ENCODE measurements at regions not wholly inside any gene's neighbourhood (a gene's known extent, or its start where the extent isn't known, plus 50 kb on each side); places are given as distances from the start of the nearest gene placed in this dataset.
"Not testable (repeated sequence)": the region's sequence is repeated elsewhere in the genome, so short reads cannot be mapped to it uniquely, and the experiment has no call there.

DNA sequence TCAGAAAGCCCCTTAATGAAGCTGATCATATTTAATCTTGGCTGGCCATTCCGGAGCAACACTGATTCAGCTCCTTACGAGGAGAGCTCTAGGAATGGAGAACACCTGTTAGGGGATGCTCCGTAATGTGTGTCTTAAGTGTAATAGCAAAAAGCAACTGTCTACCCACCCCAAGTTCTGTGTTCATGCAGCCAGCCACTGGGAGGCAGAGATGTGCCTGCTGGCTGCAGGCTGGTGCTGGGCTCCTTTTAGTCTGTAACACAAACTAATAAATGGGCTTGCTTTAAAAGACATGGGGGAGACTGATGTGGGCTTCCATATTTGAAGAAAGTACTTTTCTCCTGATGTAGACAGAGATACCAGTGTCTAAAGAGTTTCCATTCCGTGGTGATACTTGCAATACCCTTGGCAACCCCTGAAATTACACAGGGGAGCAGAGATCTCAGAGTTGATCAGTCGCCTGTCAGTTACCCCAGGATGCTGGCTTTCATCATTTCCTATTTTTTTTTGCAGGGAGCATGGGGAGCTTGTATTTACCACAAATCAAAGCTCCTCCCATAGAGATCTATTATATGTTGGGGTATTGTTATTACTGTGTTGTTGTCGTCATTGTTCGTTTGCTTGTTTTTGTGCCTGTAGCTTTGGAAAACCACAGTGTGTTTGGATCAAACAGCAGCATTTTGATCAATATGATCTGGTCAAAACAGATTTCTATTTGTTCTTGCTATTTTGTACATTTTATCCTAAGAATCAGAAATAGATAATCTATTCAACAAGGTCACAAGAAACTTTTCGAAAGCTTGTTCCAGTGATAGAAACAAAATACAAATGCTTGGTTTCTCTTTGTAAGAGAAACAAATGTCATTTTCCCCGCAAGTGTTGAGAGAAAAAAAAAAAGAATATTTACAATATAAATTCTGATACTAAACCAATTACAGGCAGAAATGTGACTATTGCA lies 65.8 kb downstream of the MTX3 start:
- no peak for DNase-seq (ENCODE audit: low read depth in 2 of 2, low spot score in 1 of 2)

DNA sequence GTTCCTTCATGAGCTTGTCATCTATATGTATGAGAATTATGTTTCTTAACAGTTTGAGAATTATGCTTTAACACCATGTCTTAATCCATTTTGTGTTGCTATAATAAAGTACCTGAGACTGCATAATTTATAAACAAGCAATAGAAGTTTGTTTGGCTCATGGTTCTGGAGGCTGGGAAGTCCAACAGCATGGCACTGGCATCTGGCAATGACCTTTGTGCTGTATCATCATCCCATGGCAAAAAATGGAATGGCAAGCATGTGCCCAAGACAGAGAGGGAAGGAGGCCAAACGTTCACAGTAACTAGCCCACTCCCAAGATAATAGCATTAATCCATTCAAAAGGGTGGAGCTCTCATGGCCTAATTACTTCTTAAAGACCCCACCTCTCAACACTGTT lies 67.6 kb downstream of the MTX3 start:
- DNase-seq (ENCODE audit: low read depth in 2 of 2, low spot score in 1 of 2): no peak

DNA sequence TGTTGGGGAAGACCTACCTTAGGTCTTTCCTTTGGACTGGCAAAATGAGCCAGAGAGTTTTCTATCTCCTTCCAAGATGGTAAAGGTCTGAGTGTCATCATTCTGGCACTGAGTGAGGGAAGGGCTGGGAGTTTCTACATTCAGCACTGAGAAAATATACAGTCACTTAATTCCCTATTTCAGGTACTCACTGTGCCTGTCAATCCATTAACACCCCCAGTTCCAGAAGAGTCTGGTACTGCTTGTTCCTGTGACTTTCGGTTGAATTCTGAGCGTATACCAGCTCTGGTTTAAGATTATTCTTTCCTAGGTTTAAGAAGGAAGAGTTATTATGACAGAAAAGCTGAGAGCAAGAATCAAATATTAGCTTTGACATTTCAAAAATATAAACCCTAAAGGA lies 68.4 kb downstream of the MTX3 start:
- DNase-seq (ENCODE audit: low read depth in 2 of 2, low spot score in 1 of 2): no peak

DNA sequence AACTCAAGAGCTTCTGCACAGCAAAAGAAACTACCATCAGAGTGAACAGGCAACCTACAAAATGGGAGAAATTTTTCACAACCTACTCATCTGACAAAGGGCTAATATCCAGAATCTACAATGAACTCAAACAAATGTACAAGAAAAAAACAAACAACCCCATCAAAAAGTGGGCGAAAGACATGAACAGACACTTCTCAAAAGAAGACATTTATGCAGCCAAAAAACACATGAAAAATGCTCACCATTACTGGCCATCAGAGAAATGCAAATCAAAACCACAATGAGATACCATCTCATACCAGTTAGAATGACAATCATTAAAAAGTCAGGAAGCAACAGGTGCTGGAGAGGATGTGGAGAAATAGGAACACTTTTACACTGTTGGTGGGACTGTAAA lies 83.6 kb downstream of the MTX3 start:
- not testable (repeated sequence) for DNase-seq (ENCODE audit: low read depth in 2 of 2, low spot score in 1 of 2)

DNA sequence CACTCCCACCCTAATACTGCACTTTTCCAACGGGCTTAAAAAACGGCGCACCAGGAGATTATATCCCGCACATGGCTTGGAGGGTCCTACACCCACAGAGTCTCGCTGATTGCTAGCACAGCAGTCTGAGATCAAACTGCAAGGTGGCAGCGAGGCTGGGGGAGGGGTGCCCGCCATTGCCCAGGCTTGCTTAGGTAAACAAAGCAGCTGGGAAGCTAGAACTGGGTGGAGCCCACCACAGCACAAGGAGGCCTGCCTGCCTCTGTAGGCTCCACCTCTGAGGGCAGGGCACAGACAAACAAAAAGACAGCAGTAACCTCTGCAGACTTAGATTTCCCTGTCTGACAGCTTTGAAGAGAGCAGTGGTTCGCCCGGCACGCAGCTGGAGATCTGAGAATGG lies 88.5 kb downstream of the MTX3 start:
- DNase-seq (ENCODE audit: low read depth in 2 of 2, low spot score in 1 of 2): not testable (repeated sequence)

DNA sequence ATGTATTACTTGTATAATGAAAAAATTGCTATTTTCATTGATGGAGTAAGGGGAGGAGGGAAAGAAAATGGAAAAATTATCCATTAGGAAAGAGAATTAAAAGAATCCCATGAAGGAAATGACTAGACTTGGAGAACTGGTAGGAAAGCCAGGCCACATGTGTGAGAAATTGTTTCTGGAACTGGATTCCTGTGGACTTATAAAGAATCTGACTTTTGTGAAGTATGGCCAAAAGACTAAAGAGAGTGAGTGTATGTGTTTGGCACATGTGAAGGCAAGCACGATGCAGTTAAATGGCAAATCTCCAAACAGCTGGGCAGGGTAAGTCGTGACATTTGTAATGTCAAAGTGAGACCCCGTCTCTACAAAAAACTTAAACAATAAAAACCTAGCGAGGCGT lies 89.4 kb downstream of the MTX3 start:
- DNase-seq (ENCODE audit: low read depth in 2 of 2, low spot score in 1 of 2): no peak

DNA sequence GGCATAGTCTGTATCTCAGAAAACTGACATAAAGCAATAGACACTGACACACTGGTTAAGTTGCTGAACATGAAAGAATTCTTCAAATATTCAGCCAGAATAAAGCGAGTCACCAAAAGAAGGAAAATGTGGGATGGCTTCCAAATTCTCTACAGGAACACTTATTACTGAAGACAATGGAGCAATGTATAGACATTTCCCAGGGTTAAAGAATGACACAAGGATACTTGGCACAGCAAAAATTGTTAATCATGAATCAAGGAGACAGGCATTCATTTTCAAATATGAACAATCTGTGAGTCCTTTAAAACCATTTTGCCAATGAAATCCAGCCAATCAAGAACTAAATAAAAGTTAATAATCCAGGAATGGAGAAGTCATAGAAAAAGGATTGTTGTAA lies 92.5 kb downstream of the MTX3 start:
- no peak for DNase-seq (ENCODE audit: low read depth in 2 of 2, low spot score in 1 of 2)

DNA sequence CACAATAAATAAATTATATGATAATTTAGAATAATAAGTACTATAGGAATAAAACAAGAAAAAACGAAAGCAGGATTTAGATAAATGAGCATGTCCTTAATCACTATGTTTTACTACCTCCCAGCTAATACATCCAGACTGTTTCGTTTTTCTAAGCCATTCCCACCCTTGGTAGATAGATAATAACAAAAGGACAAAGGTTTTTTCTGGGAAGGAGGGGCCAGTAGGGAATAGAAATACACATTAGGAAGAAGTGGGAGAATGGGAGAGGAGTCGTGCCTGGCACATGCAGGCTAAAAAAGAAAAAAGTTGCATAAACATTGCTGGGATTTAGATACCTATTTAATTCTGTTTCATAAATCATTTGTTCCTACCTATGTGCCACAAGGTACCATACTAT lies 97.1 kb downstream of the MTX3 start:
- no peak for DNase-seq (ENCODE audit: low read depth in 2 of 2, low spot score in 1 of 2)

DNA sequence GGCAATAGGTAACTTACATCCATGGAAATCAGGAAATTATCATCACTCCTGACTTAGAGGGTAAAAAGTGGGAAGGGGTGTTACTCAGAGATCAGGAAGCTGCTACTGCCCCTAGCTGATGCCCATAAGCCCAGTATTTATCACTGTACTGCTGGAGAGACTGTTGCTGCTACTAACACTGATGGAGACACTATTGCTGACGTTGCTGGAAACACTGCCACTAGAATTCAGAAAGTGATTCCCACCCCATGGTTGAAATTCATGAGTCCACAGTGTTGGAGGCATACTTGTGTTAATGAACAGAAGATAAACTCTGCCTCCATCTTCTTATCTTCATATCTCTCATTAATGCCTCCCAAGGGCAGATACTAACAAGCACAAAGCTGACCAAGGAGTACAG lies 97.6 kb downstream of the MTX3 start:
- DNase-seq (ENCODE audit: low read depth in 2 of 2, low spot score in 1 of 2): no peak

DNA sequence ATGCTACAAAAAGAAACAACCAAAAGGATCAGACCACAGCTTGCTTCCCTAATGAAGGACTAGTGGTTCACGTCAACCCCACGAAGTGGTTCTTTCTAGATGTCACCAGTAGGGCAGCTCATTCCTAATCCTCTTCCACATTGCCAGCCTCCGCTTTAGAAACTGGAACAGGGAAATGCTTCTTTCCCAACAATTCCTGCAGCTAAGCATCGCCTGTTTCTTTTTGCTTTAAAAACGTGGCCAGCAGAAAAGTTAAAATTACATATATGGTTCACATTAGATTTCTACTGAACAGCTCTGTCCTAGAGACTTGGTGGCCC lies 100.2 kb downstream of the MTX3 start:
- DNase-seq (ENCODE audit: low read depth in 2 of 2, low spot score in 1 of 2): no peak

DNA sequence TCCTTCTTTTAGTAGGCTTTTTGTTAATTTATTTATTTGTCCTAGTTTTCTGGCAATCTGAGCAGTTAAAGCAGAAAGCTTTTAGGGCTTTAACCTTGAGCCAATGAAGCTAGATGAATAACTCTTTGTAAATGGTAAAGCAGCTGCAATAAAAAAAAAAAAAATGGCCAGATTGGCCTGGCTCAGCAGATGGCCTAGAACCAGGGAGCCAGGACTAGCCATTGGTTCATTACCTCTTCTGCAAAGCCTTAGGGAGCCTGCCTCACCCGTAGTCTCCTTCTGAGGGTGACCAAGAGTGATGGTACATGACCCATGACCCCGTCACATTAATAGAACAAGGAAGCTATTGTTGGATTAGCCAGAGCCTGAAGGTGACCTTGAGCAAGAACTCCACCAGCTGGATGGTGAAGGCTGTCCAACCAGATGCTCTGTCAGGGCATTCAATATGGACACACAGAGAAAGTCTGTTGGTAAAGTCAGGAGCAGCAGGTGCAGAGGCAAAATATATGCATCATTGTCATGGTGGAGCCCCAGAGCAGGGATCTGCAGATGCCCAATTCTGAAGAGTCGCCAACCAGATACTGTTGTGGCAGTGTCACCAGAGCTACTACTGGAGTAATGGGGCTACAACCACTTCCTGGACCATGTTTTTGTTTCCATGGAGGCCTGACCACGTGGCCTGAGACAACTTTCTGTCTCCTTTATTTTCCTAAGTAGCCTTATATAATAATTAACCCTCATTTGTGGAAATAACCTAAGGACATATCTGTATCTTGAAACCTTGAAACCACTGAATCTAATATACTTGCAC lies 100.7 kb downstream of the MTX3 start:
- DNase-seq (ENCODE audit: low read depth in 2 of 2, low spot score in 1 of 2): no peak

DNA sequence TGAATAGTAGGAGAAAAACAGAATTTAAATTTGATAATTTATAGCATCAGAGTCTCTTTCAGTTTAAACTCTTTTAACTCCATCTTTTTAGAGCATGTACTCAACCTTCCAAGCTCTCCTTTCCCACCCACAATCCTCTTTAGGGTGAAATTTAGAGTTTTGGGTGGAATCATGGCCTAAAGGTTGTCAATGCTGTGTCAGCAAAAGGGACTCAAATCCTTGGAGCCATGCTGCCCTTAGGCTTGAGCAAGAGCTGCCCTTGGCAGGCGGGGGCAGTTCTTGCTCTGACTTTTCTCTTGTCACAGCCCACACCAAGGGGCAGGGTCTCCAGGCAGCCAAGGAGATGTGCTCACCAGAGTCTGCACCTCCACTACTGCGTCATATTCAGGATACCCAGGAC lies 102.4 kb downstream of the MTX3 start:
- no peak for DNase-seq (ENCODE audit: low read depth in 2 of 2, low spot score in 1 of 2)

DNA sequence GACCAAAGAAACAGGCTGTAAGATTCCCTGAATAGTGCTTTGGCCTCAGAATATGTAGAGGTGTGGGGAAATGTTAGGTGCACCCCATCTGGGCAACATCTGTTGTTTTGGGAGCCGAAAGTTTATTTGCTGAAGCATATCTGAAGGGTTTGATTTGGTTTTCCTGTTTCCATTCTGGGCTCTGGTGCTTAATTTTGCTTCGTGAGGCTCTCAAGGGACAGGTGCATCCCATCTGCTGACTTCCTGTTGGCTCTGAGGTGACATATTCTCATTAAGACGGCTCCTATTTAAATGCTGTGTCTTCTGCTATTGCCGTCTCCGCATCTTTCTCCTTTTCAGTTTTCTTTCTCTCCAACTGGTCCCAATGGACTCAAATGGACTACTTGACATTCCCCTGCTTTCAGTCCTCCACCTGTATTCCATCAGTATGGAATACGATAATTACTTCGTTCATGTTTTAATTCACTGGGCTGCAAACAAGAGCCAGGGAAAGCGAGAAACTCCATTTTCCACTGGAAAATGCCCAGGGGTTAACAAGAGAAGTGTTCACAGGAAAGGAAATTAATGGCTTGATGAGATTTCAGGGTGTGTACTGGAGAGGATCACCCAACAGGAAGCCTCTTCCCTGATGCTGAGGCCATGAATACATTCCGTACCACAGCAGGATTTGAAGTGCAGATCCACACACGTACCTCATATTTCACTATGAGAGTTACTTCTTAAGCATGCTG lies 104.0 kb downstream of the MTX3 start:
- no peak for DNase-seq (ENCODE audit: low read depth in 2 of 2, low spot score in 1 of 2)

DNA sequence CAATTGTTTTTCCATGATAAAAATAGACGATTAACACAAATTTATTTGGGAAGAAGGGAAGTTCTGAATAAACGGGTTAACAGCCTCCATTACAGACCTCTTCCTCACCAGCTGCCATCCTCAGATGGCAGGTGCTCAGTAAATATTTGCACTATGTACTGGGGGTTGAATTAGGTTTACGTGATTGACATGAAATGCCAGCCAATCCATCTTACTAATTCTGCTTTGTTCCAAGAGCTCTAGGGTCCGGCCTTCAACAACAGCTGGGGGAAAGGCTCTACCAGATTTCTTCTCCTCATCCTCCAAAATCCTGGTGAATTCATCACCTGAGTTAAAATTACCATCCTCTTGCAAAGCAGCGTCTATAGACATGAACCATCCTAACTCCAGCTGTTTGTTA lies 104.6 kb downstream of the MTX3 start:
- no peak for DNase-seq (ENCODE audit: low read depth in 2 of 2, low spot score in 1 of 2)

DNA sequence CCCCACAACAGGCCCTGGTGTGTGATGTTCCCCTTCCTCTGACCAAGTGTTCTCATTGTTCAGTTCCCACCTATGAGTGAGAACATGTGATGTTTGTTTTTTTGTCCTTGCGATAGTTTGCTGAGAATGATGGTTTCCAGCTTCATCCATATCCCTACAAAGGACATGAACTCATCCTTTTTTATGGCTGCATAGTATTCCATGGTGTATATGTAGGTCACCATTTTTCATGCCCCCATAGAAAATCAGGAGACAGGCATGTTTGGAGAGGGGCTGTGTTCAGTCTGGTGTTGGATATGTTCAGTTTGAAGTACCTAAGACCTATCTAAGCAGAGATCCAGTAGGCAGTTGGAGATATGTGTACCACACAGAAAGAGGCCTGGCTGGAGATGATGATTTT lies 111.2 kb downstream of the MTX3 start:
- not testable (repeated sequence) for DNase-seq (ENCODE audit: low read depth in 2 of 2, low spot score in 1 of 2)

DNA sequence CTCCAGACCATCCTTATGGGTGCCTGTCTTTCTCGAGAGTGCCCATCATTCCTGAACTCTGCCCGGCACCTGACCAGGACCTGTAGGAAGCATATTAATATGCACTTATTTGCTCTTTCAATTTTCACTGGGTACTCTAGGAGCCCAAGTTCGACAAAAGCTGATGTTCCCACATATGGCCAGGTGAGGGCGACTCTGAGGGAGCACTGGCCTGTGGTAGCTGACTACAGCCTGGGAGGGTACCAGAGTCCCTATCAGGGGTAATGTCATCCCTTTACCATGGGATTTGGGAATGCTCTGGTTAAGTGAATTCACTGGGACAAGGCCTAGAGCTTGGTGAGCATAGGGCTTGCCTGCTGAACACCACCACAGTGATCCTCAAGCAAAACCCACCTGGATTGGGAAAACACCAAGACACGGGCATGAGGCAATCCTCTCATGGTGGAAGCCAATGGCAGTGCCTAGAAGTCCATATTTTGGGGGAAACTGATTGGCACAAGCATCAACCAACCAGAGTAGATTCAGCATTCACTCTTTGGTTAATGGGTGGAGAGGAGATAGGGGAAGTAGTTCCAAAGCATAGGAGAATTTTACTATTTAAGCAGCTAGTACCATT lies 112.2 kb downstream of the MTX3 start:
- no peak for DNase-seq (ENCODE audit: low read depth in 2 of 2, low spot score in 1 of 2)

DNA sequence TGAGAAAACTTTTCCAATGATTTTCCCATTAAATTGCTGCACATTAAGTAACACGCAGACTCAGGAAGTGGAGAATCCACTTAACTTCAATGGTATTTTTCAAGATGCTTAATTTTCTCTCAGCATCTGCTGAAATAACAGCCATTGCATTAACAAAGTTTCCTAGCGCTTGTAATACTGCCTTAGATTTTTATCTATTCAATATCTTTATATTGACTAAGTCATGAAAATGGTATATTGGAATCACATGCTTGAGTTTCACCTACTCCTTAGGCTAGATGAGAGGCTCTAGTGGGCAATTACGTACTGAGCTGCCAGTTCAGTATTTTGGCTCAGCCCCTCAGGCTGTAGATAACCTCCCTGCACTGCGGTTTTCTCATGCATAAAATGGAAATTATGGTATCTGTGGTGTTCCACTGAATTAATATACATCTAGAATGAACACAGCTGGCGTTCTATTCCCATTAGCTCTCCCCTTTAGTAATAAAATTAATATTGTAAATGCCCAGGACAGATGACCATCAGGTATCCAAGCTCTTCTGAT lies 112.9 kb downstream of the MTX3 start:
- DNase-seq (ENCODE audit: low read depth in 2 of 2, low spot score in 1 of 2): no peak

DNA sequence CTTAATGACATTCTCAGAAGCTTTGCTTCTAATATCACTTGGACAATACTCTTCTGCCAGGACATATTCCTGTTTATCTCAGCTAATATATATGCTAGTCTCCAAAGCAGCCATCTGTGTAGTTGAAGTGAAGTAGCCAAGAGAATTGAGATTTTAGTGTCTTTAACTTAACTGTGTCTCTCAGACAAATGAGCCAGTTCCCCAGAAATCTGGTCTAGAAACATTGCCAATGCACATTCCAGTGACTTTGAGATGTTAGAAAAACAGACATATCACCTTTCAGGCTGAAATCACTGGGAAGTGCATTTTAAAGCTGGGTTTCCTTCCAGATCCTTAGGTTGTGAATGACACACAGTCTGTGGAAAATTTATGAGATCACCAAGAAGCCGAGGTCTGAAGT lies 114.6 kb downstream of the MTX3 start:
- no peak for DNase-seq (ENCODE audit: low read depth in 2 of 2, low spot score in 1 of 2)

DNA sequence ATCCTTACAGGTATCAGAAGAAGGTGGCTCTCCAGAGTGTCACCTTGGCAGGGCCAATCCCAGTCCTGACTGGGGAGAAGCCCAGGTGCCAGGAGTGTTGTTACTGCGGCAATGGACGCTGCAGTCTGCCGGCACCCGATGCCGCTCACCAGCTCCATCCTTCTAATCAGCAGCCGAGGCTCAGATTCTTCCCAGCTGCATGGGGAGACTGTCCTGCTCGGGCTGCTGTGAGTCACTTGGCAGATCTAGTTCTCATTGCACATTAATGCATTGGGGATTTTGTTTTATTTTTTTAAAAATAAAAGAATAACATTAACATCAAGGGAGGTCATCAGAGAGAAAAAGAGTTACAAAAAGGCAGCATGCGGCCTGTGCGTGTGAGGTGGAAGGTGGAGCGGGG lies 115.8 kb downstream of the MTX3 start:
- no peak for DNase-seq (ENCODE audit: low read depth in 2 of 2, low spot score in 1 of 2)

DNA sequence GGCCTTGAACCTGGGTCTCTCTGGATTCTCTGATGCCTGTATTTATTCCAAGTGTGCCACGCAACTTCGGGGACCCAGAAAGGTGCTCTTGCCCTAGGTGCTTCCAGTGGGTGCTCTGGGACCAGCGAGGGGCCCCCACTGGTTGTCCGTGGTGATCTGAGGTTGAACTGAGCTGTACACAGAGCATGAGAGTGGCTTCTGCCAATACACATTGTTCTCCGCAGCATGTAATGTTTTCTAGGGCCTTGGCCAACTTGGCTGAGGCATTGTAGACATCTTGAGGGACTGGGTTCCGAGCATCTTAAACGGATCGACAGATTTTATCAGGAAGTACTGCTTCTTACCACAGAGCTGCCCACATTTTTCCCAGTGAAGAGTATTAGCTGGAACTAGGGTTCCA lies 117.9 kb downstream of the MTX3 start:
- DNase-seq (ENCODE audit: low read depth in 2 of 2, low spot score in 1 of 2): no peak

DNA sequence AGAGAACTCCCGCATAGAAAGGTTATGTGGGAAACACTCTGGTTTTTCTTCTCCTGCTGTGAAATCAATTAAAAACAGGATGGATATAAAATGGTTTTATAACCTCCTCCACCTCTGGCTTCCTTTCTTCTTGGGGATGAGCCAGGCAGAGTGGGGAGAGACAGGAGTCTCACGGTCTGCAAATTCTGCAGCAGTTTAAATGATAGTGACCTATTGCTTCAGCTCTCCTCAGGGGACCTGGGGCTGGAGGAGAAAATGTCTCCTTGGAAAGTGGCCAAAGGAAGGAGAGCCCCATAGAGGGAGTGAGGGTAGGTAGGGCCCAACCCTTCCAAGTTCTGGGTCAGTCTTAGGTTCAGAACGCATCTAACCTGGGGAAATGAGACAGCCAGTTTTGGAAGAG lies 118.8 kb downstream of the MTX3 start:
- no peak for DNase-seq (ENCODE audit: low read depth in 2 of 2, low spot score in 1 of 2)
